OCI-LY3 (cell line): ENCODE measurements at regions not wholly inside any gene's neighbourhood (a gene's known extent, or its start where the extent isn't known, plus 50 kb on each side); places are given as distances from the start of the nearest gene placed in this dataset.

Experiments used
- H2AFZ ChIP-seq: fragments of 200-600, 300-600 bp; shearing (Covaris generic); 2 replicates; pipeline ENCODE4 v1.6.0; 2014; ENCODE audit warnings: antibody characterized with exemption, low read depth, low read length
- H3K27ac ChIP-seq: fragments of 200-600, 300-600 bp; sonication (generic); 2 replicates; pipeline ENCODE4 v1.5.1; 2014; ENCODE audit warnings: mild to moderate bottlenecking, low read length, moderate library complexity, mixed read lengths
- H3K27me3 ChIP-seq: fragments of 200-600, 300-600 bp; sonication (generic); 2 replicates; pipeline ENCODE4 v1.6.1; 2014; ENCODE audit warnings: low read depth, low read length, mixed read lengths
- H3K36me3 ChIP-seq: fragments of 200-600, 300-600 bp; sonication (generic); replicated peaks from 2 replicates; pipeline ENCODE3; 2014; ENCODE audit warnings: low read depth, low read length, mixed read lengths
- H3K4me1 ChIP-seq: fragments of 300-600, 200-600 bp; sonication (generic); 2 replicates; pipeline ENCODE4 v1.6.1; 2014; ENCODE audit warnings: low read length, mixed read lengths
- H3K4me2 ChIP-seq: fragments of 200-600, 300-600 bp; sonication (generic); 2 replicates; pipeline ENCODE4 v1.6.1; 2014; ENCODE audit warnings: low read length, mixed read lengths
- H3K4me3 ChIP-seq: fragments of 300-600, 200-600 bp; sonication (generic); 2 replicates; pipeline ENCODE4 v1.5.1; 2014; ENCODE audit warnings: antibody characterized with exemption, mild to moderate bottlenecking, low read length, moderate library complexity
- H3K79me2 ChIP-seq: fragments of 300-600, 200-600 bp; shearing (Covaris generic); 2 replicates; pipeline ENCODE4 v1.6.1; 2014; ENCODE audit warnings: mild to moderate bottlenecking, low read length, mixed read lengths
- H3K9ac ChIP-seq: fragments of 300-600, 200-600 bp; shearing (Covaris generic); 2 replicates; pipeline ENCODE4 v1.6.0; 2014; ENCODE audit warnings: mild to moderate bottlenecking, low read length, moderate library complexity
- H3K9me3 ChIP-seq: fragments of 200-600, 300-600 bp; shearing (Covaris generic); 2 replicates; pipeline ENCODE4 v1.6.1; 2014; ENCODE audit warnings: low read length, mixed read lengths; ENCODE audit not compliant: insufficient read depth
- H4K20me1 ChIP-seq: fragments of 200-600, 300-600 bp; sonication (generic); 2 replicates; pipeline ENCODE4 v1.6.1; 2016; ENCODE audit warnings: low read length, mixed read lengths; ENCODE audit not compliant: insufficient read depth
- CTCF ChIP-seq: fragments of 200-600, 300-600 bp; sonication (generic); IDR thresholded peaks from 2 replicates; pipeline ENCODE4 v1.5.1; 2014; ENCODE audit warnings: antibody characterized with exemption, low read length, low read depth
- EZH2phosphoT487 ChIP-seq: fragments of 200-600 bp; shearing (Covaris generic); IDR thresholded peaks from 2 replicates; pipeline ENCODE4 v1.6.1; 2018; ENCODE audit warnings: antibody characterized with exemption, mixed run types, low read depth

- no peaks in the 10 kb centered on the region for H3K79me2 ChIP-seq
- no peak for TF ChIP-seq CTCF
- no peak for TF ChIP-seq EZH2phosphoT487
- H3K4me1 ChIP-seq: no peaks in the 10 kb centered on the region
- H3K4me2 ChIP-seq: no peak overlapping the region
- H3K4me3 ChIP-seq: no peak overlapping the region
- H3K27me3 ChIP-seq: no peaks in the 10 kb centered on the region
- H3K27ac ChIP-seq: no peak overlapping the region
- H3K36me3 ChIP-seq: no peaks in the 10 kb centered on the region
- H2AFZ ChIP-seq: no peak overlapping the region
- H4K20me1 ChIP-seq: no peaks in the 10 kb centered on the region
- no peak overlapping the region for H3K9ac ChIP-seq
- H3K9me3 ChIP-seq: no peaks in the 10 kb centered on the region
Observed at GRCh38 chr10:78703593-78703992, 365.2 kb upstream of the ZMIZ1 start.

GRCh38 chr10:78706256-78706655 lies 362.5 kb upstream of the ZMIZ1 start:
- TF ChIP-seq EZH2phosphoT487 (no peak), CTCF (no peak)
- Histone ChIP-seq H3K4me2 (no peak overlapping the region), H2AFZ (no peak overlapping the region), H3K27ac (no peak overlapping the region), H3K4me3 (no peak overlapping the region), H3K36me3 (no peaks in the 10 kb centered on the region), H4K20me1 (no peaks in the 10 kb centered on the region), H3K9ac (no peak overlapping the region), H3K9me3 (no peaks in the 10 kb centered on the region), H3K27me3 (no peaks in the 10 kb centered on the region), H3K4me1 (no peaks in the 10 kb centered on the region), H3K79me2 (no peaks in the 10 kb centered on the region)

- no peaks in the 10 kb centered on the region for H3K36me3 ChIP-seq
- no peaks in the 10 kb centered on the region for H4K20me1 ChIP-seq
- no peak overlapping the region for H2AFZ ChIP-seq
- TF ChIP-seq EZH2phosphoT487: no peak
- no peak for TF ChIP-seq CTCF
- no peak overlapping the region for H3K4me3 ChIP-seq
- H3K4me1 ChIP-seq: no peaks in the 10 kb centered on the region
- H3K9me3 ChIP-seq: no peaks in the 10 kb centered on the region
- no peak overlapping the region for H3K9ac ChIP-seq
- H3K4me2 ChIP-seq: no peak overlapping the region
- H3K27ac ChIP-seq: no peak overlapping the region
- H3K79me2 ChIP-seq: no peaks in the 10 kb centered on the region
- 0 out of 2 replicates have a peak, but pooled peaks cover 4% of the 10 kb centered on the region for H3K27me3 ChIP-seq
Observed at GRCh38 chr10:78706726-78707540, 361.8 kb upstream of the ZMIZ1 start.

- no peaks in the 10 kb centered on the region for H4K20me1 ChIP-seq
- H3K27me3 ChIP-seq: 0 out of 2 replicates have a peak, but pooled peaks cover 5% of the 10 kb centered on the region
- no peak overlapping the region for H3K4me2 ChIP-seq
- H3K79me2 ChIP-seq: no peaks in the 10 kb centered on the region
- no peak overlapping the region for H3K27ac ChIP-seq
- H3K9ac ChIP-seq: no peak overlapping the region
- no peaks in the 10 kb centered on the region for H3K4me1 ChIP-seq
- no peak overlapping the region for H2AFZ ChIP-seq
- no peak for TF ChIP-seq EZH2phosphoT487
- TF ChIP-seq CTCF: no peak
- H3K9me3 ChIP-seq: no peaks in the 10 kb centered on the region
- H3K36me3 ChIP-seq: no peaks in the 10 kb centered on the region
- H3K4me3 ChIP-seq: no peak overlapping the region
Observed at GRCh38 chr10:78707745-78708144, 361.0 kb upstream of the ZMIZ1 start.
